ENCODE measurements at regions not wholly inside any gene's neighbourhood (a gene's known extent, or its start where the extent isn't known, plus 50 kb on each side); places are given as distances from the start of the nearest gene placed in this dataset.

- no peak for DNase-seq
Observed at GRCh38 chr21:35354078-35354477, 305.0 kb upstream of the RUNX1 start.

GRCh38 chr21:35352793-35353192, 303.7 kb upstream of the RUNX1 start:
- no peak for DNase-seq

GRCh38 chr21:35352066-35352770, 303.1 kb upstream of the RUNX1 start:
- no peak for DNase-seq

- no peak for DNase-seq
Observed at GRCh38 chr21:35351434-35351833, 302.3 kb upstream of the RUNX1 start.

- no peak for DNase-seq
Observed at GRCh38 chr21:35350965-35351364, 301.9 kb upstream of the RUNX1 start.

- no peak for DNase-seq
Observed at GRCh38 chr21:35349376-35350080, 300.4 kb upstream of the RUNX1 start.

- DNase-seq, result no peak
Observed at GRCh38 chr21:35348686-35349085, 299.6 kb upstream of the RUNX1 start.

GRCh38 chr21:35346697-35347096, 297.6 kb upstream of the RUNX1 start:
- no peak for DNase-seq

- no peak for DNase-seq
Observed at GRCh38 chr21:35345954-35346353, 296.9 kb upstream of the RUNX1 start.

- no peak for DNase-seq
Observed at GRCh38 chr21:35344582-35344981, 295.5 kb upstream of the RUNX1 start.

GRCh38 chr21:35343046-35343819, 294.1 kb upstream of the RUNX1 start:
- no peak for DNase-seq

GRCh38 chr21:35342440-35342839, 293.3 kb upstream of the RUNX1 start:
- no peak for DNase-seq

GRCh38 chr21:35340273-35340672, 291.2 kb upstream of the RUNX1 start:
- DNase-seq, result no peak

GRCh38 chr21:35338881-35339632, 290.0 kb upstream of the RUNX1 start:
- DNase-seq, result no peak

- DNase-seq, result no peak
Observed at GRCh38 chr21:35338281-35338680, 289.2 kb upstream of the RUNX1 start.

- DNase-seq, result no peak
Observed at GRCh38 chr21:35337573-35337972, 288.5 kb upstream of the RUNX1 start.

- DNase-seq, result no peak
Observed at GRCh38 chr21:35336534-35336933, 287.4 kb upstream of the RUNX1 start.

- no peak for DNase-seq
Observed at GRCh38 chr21:35335951-35336446, 286.9 kb upstream of the RUNX1 start.

GRCh38 chr21:35333831-35334618, 284.9 kb upstream of the RUNX1 start:
- no peak for DNase-seq

GRCh38 chr21:35332841-35333426, 283.8 kb upstream of the RUNX1 start:
- no peak for DNase-seq

GRCh38 chr21:35329940-35330660, 281.0 kb upstream of the RUNX1 start:
- no peak for DNase-seq

Data from hippocampal formation (tissue), 2 donors.